Suprapubic skin (tissue), 3 donors: ENCODE measurements at regions not wholly inside any gene's neighbourhood (a gene's known extent, or its start where the extent isn't known, plus 50 kb on each side); places are given as distances from the start of the nearest gene placed in this dataset.

Experiments used
- CTCF ChIP-seq, 2 donors: fragments of 200-600 bp in 1 of 2; fragments of 450-650 bp in 1 of 2; sonication (generic) in 1 of 2; IDR thresholded peaks; one replicate each; pipeline ENCODE4 v1.5.1; 2016 to 2019; ENCODE audit warnings: antibody characterized with exemption in 2 of 2, mild to moderate bottlenecking in 1 of 2, moderate library complexity in 1 of 2
- POLR2A ChIP-seq, 2 donors: fragments of 450-650 bp; IDR thresholded peaks; one replicate each; pipeline ENCODE4 v1.6.1; 2017; ENCODE audit warnings: antibody characterized with exemption in 2 of 2, mild to moderate bottlenecking in 2 of 2, moderate library complexity in 2 of 2

GRCh38 chr4:18082236-18082635 lies 60.7 kb upstream of the LCORL start:
- TF ChIP-seq POLR2A (IDR thresholded peaks at IDR 0.05) (no peak), CTCF (IDR thresholded peaks at IDR 0.05) (no peak)
